ENCODE measurements at regions not wholly inside any gene's neighbourhood (a gene's known extent, or its start where the extent isn't known, plus 50 kb on each side); places are given as distances from the start of the nearest gene placed in this dataset.

DNA sequence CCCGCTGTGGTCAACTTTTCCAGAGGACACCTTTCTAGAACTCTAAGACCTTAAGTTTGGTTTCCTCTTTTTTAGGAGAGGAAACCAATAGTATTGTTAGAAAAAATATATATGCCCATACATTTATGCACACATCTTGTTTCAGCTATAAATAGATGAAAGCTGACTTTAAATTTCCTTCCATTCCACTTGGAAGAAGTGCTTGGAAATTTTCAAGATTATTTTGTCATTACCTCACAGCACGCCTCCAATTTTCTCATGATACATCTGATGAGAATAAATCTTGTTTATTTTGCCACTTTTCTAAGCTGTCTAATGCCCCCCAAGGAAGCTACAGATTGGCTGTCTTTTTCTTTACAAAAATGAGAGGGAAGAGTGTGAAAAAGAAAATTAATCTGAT is 65.8 kb downstream of the NIBAN1 start (continued):
- TF ChIP-seq, protein P1, sequence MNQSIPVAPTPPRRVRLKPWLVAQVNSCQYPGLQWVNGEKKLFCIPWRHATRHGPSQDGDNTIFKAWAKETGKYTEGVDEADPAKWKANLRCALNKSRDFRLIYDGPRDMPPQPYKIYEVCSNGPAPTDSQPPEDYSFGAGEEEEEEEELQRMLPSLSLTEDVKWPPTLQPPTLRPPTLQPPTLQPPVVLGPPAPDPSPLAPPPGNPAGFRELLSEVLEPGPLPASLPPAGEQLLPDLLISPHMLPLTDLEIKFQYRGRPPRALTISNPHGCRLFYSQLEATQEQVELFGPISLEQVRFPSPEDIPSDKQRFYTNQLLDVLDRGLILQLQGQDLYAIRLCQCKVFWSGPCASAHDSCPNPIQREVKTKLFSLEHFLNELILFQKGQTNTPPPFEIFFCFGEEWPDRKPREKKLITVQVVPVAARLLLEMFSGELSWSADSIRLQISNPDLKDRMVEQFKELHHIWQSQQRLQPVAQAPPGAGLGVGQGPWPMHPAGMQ (IDR thresholded peaks at IDR 0.05; ENCODE audit: borderline replicate concordance), result no peak

DNA sequence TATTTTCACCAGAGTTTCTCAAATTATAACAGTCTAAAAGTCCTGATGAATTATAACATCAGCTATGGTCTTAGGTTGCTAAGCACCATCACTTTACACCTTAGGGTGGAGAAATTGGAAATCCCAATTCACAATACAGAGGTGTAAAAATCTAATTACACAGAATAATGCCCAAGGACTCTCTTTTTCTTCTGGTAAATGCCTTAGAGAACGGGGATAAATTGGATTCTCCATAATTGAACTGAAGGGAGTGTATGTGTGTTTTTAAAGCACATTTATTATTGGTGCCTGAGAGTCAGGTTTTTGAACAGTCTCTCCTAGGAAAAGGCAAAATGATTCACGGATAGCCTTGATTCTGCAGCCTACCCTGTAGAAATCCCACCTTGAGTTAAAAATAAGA is 66.8 kb downstream of the NIBAN1 start:
- H2AFZ ChIP-seq (ENCODE audit: control insufficient read depth, low read depth, low read length), result no peak overlapping the region
- no peaks in the 10 kb centered on the region for H4K20me1 ChIP-seq (ENCODE audit: control insufficient read depth, insufficient read depth)
- H3K4me1 ChIP-seq (ENCODE audit: control insufficient read depth, insufficient read depth, low read length), result peaks cover 10% of the 10 kb centered on the region
- no TSS peak for BruUV-seq (replicated peaks)
- in situ Hi-C loops (cut with MboI), result no loop called here
- ChIA-PET RAD21 (ENCODE audit: unreplicated experiment) (no interaction called here), SMC1A (ENCODE audit: uncharacterized antibody, unreplicated experiment) (interaction anchor here (1.0 to 1.9 kb wide), 6 partner anchors 9 to 51 kb away, joined by 3 to 6 read pairs (median 3); no protein-coding TSS in a partner anchor), CTCF (no interaction called here), POLR2A (interaction anchor here (0.6 kb wide), 1 partner anchor 1099 kb away, joined by 3 read pairs; no protein-coding TSS in a partner anchor)
- H3K79me2 ChIP-seq (ENCODE audit: control insufficient read depth, insufficient read depth, low read length), result peaks cover 2% of the 10 kb centered on the region
- no peak for TF ChIP-seq MEF2B (IDR thresholded peaks at IDR 0.05; ENCODE audit: partially characterized antibody, poor library complexity, severe bottlenecking)
- 85% methylated on average over 2 of the region's 2 CpGs for WGBS (ENCODE audit: insufficient coverage, insufficient replicate concordance, low lambda C conversion rate, missing lambda C conversion rate)
- DNase-seq (ENCODE audit: low read depth, low spot score), result no peak
- no peaks in the 10 kb centered on the region for H3K9me3 ChIP-seq (replicated peaks; ENCODE audit: control insufficient read depth, insufficient read depth, low read length)
- H3K36me3 ChIP-seq (ENCODE audit: control insufficient read depth in 2 of 2, insufficient read depth in 2 of 2, low read length in 1 of 2), result no peaks in the 10 kb centered on the region
- no peak for FAIRE-seq
- ATAC-seq, result no peak
- H3K27me3 ChIP-seq (replicated peaks in 1 of 2; ENCODE audit: control insufficient read depth in 2 of 2, insufficient read depth in 2 of 2, low read length in 1 of 2), result no peaks in the 10 kb centered on the region
- no peak overlapping the region for H3K9ac ChIP-seq (ENCODE audit: control insufficient read depth, insufficient read depth, low read length)
- no peak overlapping the region for H3K4me2 ChIP-seq (ENCODE audit: control insufficient read depth, insufficient read depth)
- intact Hi-C loops (cut with micrococcal nuclease; ENCODE audit: unreplicated experiment), result no loop called here
- no peak overlapping the region for H3K27ac ChIP-seq (ENCODE audit: control insufficient read depth, insufficient read depth)
- no peak overlapping the region for H3K4me3 ChIP-seq

DNA sequence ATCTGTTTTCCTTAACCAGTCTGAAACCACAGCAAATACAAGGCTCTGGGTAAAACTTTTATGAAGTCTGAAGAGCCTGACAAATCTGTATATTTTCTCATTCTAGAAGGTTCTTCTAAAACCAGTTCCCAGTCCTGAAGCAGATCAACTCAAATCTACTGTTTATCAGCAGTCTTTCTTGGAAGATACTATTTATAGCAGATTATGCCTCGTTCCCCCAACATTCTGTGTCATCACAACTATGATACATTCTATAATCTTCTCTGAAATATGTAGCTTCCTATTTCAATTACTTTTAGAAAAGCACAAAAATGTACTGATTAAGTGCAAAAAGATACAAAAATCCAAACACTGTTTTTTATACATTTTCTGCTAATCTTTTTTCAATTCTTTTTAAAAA is 67.5 kb downstream of the NIBAN1 start:
- no TSS peak for BruUV-seq (replicated peaks)
- RAD21 ChIA-PET (ENCODE audit: unreplicated experiment), result no interaction called here
- intact Hi-C loops (cut with micrococcal nuclease; ENCODE audit: unreplicated experiment), result no loop called here
- TF ChIP-seq, protein P2, sequence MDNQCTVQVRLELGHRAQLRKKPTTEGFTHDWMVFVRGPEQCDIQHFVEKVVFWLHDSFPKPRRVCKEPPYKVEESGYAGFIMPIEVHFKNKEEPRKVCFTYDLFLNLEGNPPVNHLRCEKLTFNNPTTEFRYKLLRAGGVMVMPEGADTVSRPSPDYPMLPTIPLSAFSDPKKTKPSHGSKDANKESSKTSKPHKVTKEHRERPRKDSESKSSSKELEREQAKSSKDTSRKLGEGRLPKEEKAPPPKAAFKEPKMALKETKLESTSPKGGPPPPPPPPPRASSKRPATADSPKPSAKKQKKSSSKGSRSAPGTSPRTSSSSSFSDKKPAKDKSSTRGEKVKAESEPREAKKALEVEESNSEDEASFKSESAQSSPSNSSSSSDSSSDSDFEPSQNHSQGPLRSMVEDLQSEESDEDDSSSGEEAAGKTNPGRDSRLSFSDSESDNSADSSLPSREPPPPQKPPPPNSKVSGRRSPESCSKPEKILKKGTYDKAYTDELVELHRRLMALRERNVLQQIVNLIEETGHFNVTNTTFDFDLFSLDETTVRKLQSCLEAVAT (IDR thresholded peaks at IDR 0.05), result no peak
- TF ChIP-seq SUPT20H (IDR thresholded peaks at IDR 0.05; ENCODE audit: borderline replicate concordance, control insufficient read depth, low read depth, low read length), result no peak
- TF ChIP-seq, protein P3, sequence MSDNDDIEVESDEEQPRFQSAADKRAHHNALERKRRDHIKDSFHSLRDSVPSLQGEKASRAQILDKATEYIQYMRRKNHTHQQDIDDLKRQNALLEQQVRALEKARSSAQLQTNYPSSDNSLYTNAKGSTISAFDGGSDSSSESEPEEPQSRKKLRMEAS (IDR thresholded peaks at IDR 0.05; ENCODE audit: low read depth, low read length), result no peak
- no peak for TF ChIP-seq BHLHE40 (IDR thresholded peaks at IDR 0.05; ENCODE audit: borderline replicate concordance in 1 of 2, low read depth in 2 of 2, low read length in 1 of 2)
- no peak for TF ChIP-seq PAX8 (IDR thresholded peaks at IDR 0.05)
- TF ChIP-seq NR2C2 (IDR thresholded peaks at IDR 0.05; ENCODE audit: borderline replicate concordance, control insufficient read depth, insufficient read length, low read depth), result no peak
- TF ChIP-seq NFXL1 (IDR thresholded peaks at IDR 0.05; ENCODE audit: borderline replicate concordance), result no peak
- TF ChIP-seq EGR1 (IDR thresholded peaks at IDR 0.05; ENCODE audit: borderline replicate concordance in 1 of 2, low read depth in 2 of 2, low read length in 2 of 2), result no peak
- TF ChIP-seq, protein P4, sequence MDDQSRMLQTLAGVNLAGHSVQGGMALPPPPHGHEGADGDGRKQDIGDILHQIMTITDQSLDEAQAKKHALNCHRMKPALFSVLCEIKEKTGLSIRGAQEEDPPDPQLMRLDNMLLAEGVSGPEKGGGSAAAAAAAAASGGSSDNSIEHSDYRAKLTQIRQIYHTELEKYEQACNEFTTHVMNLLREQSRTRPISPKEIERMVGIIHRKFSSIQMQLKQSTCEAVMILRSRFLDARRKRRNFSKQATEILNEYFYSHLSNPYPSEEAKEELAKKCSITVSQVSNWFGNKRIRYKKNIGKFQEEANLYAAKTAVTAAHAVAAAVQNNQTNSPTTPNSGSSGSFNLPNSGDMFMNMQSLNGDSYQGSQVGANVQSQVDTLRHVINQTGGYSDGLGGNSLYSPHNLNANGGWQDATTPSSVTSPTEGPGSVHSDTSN (IDR thresholded peaks at IDR 0.05; ENCODE audit: insufficient replicate concordance, low read depth, low read length), result no peak

More for the DNA sequence above, 67.5 kb downstream of the NIBAN1 start:
- no peak for DNase-seq (ENCODE audit: low read depth, low spot score)
- 47% methylated on average over 1 of the region's 1 CpG for WGBS (ENCODE audit: insufficient coverage, insufficient replicate concordance, low lambda C conversion rate, missing lambda C conversion rate)
- H2AFZ ChIP-seq (ENCODE audit: control insufficient read depth, low read depth, low read length), result no peak overlapping the region
- peaks cover 2% of the 10 kb centered on the region for H3K79me2 ChIP-seq (ENCODE audit: control insufficient read depth, insufficient read depth, low read length)
- no peaks in the 10 kb centered on the region for H3K9me3 ChIP-seq (replicated peaks; ENCODE audit: control insufficient read depth, insufficient read depth, low read length)
- H3K36me3 ChIP-seq (ENCODE audit: control insufficient read depth in 2 of 2, insufficient read depth in 2 of 2, low read length in 1 of 2), result no peaks in the 10 kb centered on the region
- CTCF ChIA-PET, result interaction anchor here (0.6 kb wide), 1 partner anchor 1761 kb away, joined by 3 read pairs; no protein-coding TSS in a partner anchor
- H3K27me3 ChIP-seq (replicated peaks in 1 of 2; ENCODE audit: control insufficient read depth in 2 of 2, insufficient read depth in 2 of 2, low read length in 1 of 2), result no peaks in the 10 kb centered on the region
- SMC1A ChIA-PET (ENCODE audit: uncharacterized antibody, unreplicated experiment), result interaction anchor here (1.0 to 1.9 kb wide), 7 partner anchors 9 to 101 kb away, joined by 3 to 6 read pairs (median 4); no protein-coding TSS in a partner anchor
- peaks cover 10% of the 10 kb centered on the region for H3K4me1 ChIP-seq (ENCODE audit: control insufficient read depth, insufficient read depth, low read length)
- ATAC-seq, result no peak
- in situ Hi-C loops (cut with MboI), result no loop called here
- no peak overlapping the region for H3K4me3 ChIP-seq
- no peak overlapping the region for H3K9ac ChIP-seq (ENCODE audit: control insufficient read depth, insufficient read depth, low read length)
- no peak for FAIRE-seq
- no peak overlapping the region for H3K27ac ChIP-seq (ENCODE audit: control insufficient read depth, insufficient read depth)
- no peaks in the 10 kb centered on the region for H4K20me1 ChIP-seq (ENCODE audit: control insufficient read depth, insufficient read depth)
- no peak overlapping the region for H3K4me2 ChIP-seq (ENCODE audit: control insufficient read depth, insufficient read depth)
- POLR2A ChIA-PET, result no interaction called here

Data from GM12878 (cell line).